Neural progenitor cell (in vitro differentiated cells): ENCODE measurements at regions not wholly inside any gene's neighbourhood (a gene's known extent, or its start where the extent isn't known, plus 50 kb on each side); places are given as distances from the start of the nearest gene placed in this dataset.
"Not testable (repeated sequence)": the region's sequence is repeated elsewhere in the genome, so short reads cannot be mapped to it uniquely, and the experiment has no call there.

ENCODE experiments used
- CTCF ChIP-seq: fragments of 200-600 bp; sonication (generic); IDR thresholded peaks from 2 replicates; pipeline ENCODE4 v1.5.1; 2017; ENCODE audit warnings: antibody characterized with exemption, mild to moderate bottlenecking
- EZH2 ChIP-seq: fragments of 200-600 bp; sonication (generic); IDR thresholded peaks from 2 replicates; pipeline ENCODE4 v1.6.1; 2017; ENCODE audit warnings: antibody characterized with exemption, mild to moderate bottlenecking, moderate library complexity
- EZH2phosphoT487 ChIP-seq: fragments of 200-600 bp; sonication (generic); IDR thresholded peaks from 2 replicates; pipeline ENCODE4 v1.6.1; 2017; ENCODE audit warnings: antibody characterized with exemption

GRCh38 chr11:38512830-38513229 is 1914.8 kb upstream of the RAG2 start:
- not testable (repeated sequence) for TF ChIP-seq CTCF, EZH2, EZH2phosphoT487
